GM12878 (cell line): ENCODE measurements at regions not wholly inside any gene's neighbourhood (a gene's known extent, or its start where the extent isn't known, plus 50 kb on each side); places are given as distances from the start of the nearest gene placed in this dataset.

Experiments used
- ATAC-seq: fragments of 200-7000 bp; cut with Tn5 transposase; 3 replicates; pipeline ENCODE4 v1.9.1; 2020; ENCODE audit warnings: mild to moderate bottlenecking, moderate library complexity
- BruUV-seq: library from RNA; stranded (reverse); fragments of 400-500 nt; replicated peaks from 2 replicates; lab custom pipeline; 2021; lab: Mats Ljungman, UMichigan
- CTCF ChIA-PET: fragments of 300-600 bp; sonication (Branson Sonifier 250); formaldehyde crosslinking; extraction: SDS; loops from one replicate; lab custom pipeline; 2021; ENCODE audit warnings: inconsistent platforms; lab: Yijun Ruan, JAX
- POLR2A ChIA-PET: fragments of 350-600 bp; formaldehyde crosslinking; extraction: SDS; loops from one replicate; lab custom pipeline; 2021; ENCODE audit warnings: inconsistent platforms; lab: Charles Lee
- RAD21 ChIA-PET: fragments of 300-600 bp; sonication (Branson Sonifier 250); formaldehyde crosslinking; loops from one replicate; lab custom pipeline; 2023; ENCODE audit warnings: antibody characterized with exemption; ENCODE audit not compliant: unreplicated experiment; lab: Charles Lee
- SMC1A ChIA-PET: fragments of 300-600 bp; sonication (Branson Sonifier 250); formaldehyde crosslinking; loops from one replicate; lab custom pipeline; 2023; ENCODE audit not compliant: unreplicated experiment, uncharacterized antibody; lab: Charles Lee
- DNase-seq: peaks from one replicate; pipeline ENCODE4 v3.0.0-alpha.2; 2011; ENCODE audit warnings: low read depth, low spot score
- FAIRE-seq: peaks from 3 replicates; lab custom pipeline; 2011; peaks lifted over from hg19 to GRCh38; lab: Jason Lieb, UNC
- H2AFZ ChIP-seq: 2 replicates; pipeline ENCODE4 v1.6.0; 2011; ENCODE audit warnings: low read depth, low read length, control low read depth; ENCODE audit not compliant: control insufficient read depth
- H3K27ac ChIP-seq: 2 replicates; pipeline ENCODE4 v1.5.1; 2011; ENCODE audit warnings: control low read depth; ENCODE audit not compliant: control insufficient read depth, insufficient read depth
- H3K27me3 ChIP-seq, 2 experiments: replicated peaks in 1 of 2; 2 replicates each; pipeline versions ENCODE4 v1.6.0 to v1.6.1; 2011; ENCODE audit warnings: low read length in 1 of 2; ENCODE audit not compliant: control insufficient read depth in 2 of 2, insufficient read depth in 2 of 2
- H3K36me3 ChIP-seq, 2 experiments: 2 replicates each; pipeline ENCODE4 v1.5.1; 2011; ENCODE audit warnings: low read length in 1 of 2; ENCODE audit not compliant: control insufficient read depth in 2 of 2, insufficient read depth in 2 of 2
- H3K4me1 ChIP-seq: 2 replicates; pipeline ENCODE4 v1.6.1; 2011; ENCODE audit warnings: mild to moderate bottlenecking, low read length, moderate library complexity, mixed read lengths; ENCODE audit not compliant: control insufficient read depth, insufficient read depth
- H3K4me2 ChIP-seq: 2 replicates; pipeline ENCODE4 v1.6.0; 2011; ENCODE audit warnings: control low read depth; ENCODE audit not compliant: control insufficient read depth, insufficient read depth
- H3K4me3 ChIP-seq: fragments of 200-600 bp; sonication (generic); 2 replicates; pipeline ENCODE4 v1.5.1; 2016
- H3K79me2 ChIP-seq: 2 replicates; pipeline ENCODE4 v1.6.0; 2011; ENCODE audit warnings: low read length; ENCODE audit not compliant: control insufficient read depth, insufficient read depth
- H3K9ac ChIP-seq: 2 replicates; pipeline ENCODE4 v1.8.0; 2011; ENCODE audit warnings: low read length, control low read depth, mixed read lengths; ENCODE audit not compliant: control insufficient read depth, insufficient read depth
- H3K9me3 ChIP-seq: replicated peaks from 3 replicates; pipeline ENCODE4 v1.5.1; 2011; ENCODE audit warnings: mild to moderate bottlenecking, low read length; ENCODE audit not compliant: control insufficient read depth, insufficient read depth
- H4K20me1 ChIP-seq: 2 replicates; pipeline ENCODE4 v1.6.0; 2011; ENCODE audit not compliant: control insufficient read depth, insufficient read depth
- EED ChIP-seq: sonication (generic); IDR thresholded peaks from 2 replicates; pipeline ENCODE4 v1.6.1; 2016; ENCODE audit warnings: antibody characterized with exemption, low read depth
- RELA ChIP-seq: fragments of 450-650 bp; IDR thresholded peaks from 2 replicates; pipeline ENCODE4 v1.8.0; 2014; ENCODE audit warnings: borderline replicate concordance; ENCODE audit not compliant: partially characterized antibody
- REST ChIP-seq: IDR thresholded peaks from 2 replicates; pipeline ENCODE4 v1.6.1; 2012; ENCODE audit warnings: mild to moderate bottlenecking, low read depth, low read length
- ZBTB4 ChIP-seq: fragments of 450-650 bp; formaldehyde crosslinking; IDR thresholded peaks from 2 replicates; pipeline ENCODE4 v1.4.0; 2022; ENCODE audit warnings: mild to moderate bottlenecking, moderate library complexity
- ZNF687 ChIP-seq: fragments of 450-650 bp; IDR thresholded peaks from 2 replicates; pipeline ENCODE4 v1.6.1; 2017; ENCODE audit warnings: mild to moderate bottlenecking, moderate library complexity
- WGBS: methylation state at CpG from one replicate; pipeline ENCODE4 v1.1.6; 2016; ENCODE audit warnings: low lambda C conversion rate; ENCODE audit not compliant: insufficient replicate concordance, insufficient coverage; ENCODE audit errors: missing lambda C conversion rate; 5-methylcytosine and 5-hydroxymethylcytosine counted together
- in situ Hi-C: fragments of 300-500 bp; cut with MboI; formaldehyde crosslinking; loops from 9 replicates; pipeline ENCODE4 v1.14.3; 2018; ENCODE audit warnings: mixed read lengths
- intact Hi-C: fragments of 100-400 bp; cut with micrococcal nuclease; formaldehyde crosslinking; loops from one replicate; pipeline ENCODE4 v1.14.2; 2022; ENCODE audit not compliant: unreplicated experiment

GRCh38 chr3:178458313-178459037 is 77.8 kb upstream of the KCNMB2 start (continued):
- TF ChIP-seq REST (no peak), ZBTB4 (CRISPR knock-in tag) (no peak), EED (no peak)
- TF ChIP-seq, all 136 proteins: peak for 0

- H3K9me3 ChIP-seq = peaks cover 5% of the 10 kb centered on the region; the same call in 2 of the 3 replicates
- RAD21 ChIA-PET = no interaction called here
- no peak for DNase-seq
- H3K9ac ChIP-seq = no peak overlapping the region
- H3K79me2 ChIP-seq = no peaks in the 10 kb centered on the region
- ATAC-seq = no peak
- no peaks in the 10 kb centered on the region for H3K27me3 ChIP-seq
- intact Hi-C loops (no loop called here), in situ Hi-C loops (no loop called here)
- 52% methylated on average over 1 of the region's 1 CpG for WGBS
- CTCF ChIA-PET = no interaction called here
- 0 out of 2 replicates have a peak, but pooled peaks cover 2% of the 10 kb centered on the region for H3K4me1 ChIP-seq
- H3K36me3 ChIP-seq = no peaks in the 10 kb centered on the region
- no peak for FAIRE-seq
- no peak overlapping the region for H3K27ac ChIP-seq
- POLR2A ChIA-PET = no interaction called here
- SMC1A ChIA-PET = interaction anchor here (0.7 kb wide), 2 partner anchors 19 to 336 kb away, joined by 3 to 4 read pairs; no protein-coding TSS in a partner anchor
- H4K20me1 ChIP-seq = no peaks in the 10 kb centered on the region
- H3K4me3 ChIP-seq = no peak overlapping the region
- no peak overlapping the region for H3K4me2 ChIP-seq
- BruUV-seq = no TSS peak
- H2AFZ ChIP-seq = no peak overlapping the region
- TF ChIP-seq ZNF687 (no peak), RELA (no peak)
Measured at GRCh38 chr3:178459038-178459410, 77.2 kb upstream of the KCNMB2 start.
